ENCODE measurements at regions not wholly inside any gene's neighbourhood (a gene's known extent, or its start where the extent isn't known, plus 50 kb on each side); places are given as distances from the start of the nearest gene placed in this dataset.
"Not testable (repeated sequence)": the region's sequence is repeated elsewhere in the genome, so short reads cannot be mapped to it uniquely, and the experiment has no call there.

DNA sequence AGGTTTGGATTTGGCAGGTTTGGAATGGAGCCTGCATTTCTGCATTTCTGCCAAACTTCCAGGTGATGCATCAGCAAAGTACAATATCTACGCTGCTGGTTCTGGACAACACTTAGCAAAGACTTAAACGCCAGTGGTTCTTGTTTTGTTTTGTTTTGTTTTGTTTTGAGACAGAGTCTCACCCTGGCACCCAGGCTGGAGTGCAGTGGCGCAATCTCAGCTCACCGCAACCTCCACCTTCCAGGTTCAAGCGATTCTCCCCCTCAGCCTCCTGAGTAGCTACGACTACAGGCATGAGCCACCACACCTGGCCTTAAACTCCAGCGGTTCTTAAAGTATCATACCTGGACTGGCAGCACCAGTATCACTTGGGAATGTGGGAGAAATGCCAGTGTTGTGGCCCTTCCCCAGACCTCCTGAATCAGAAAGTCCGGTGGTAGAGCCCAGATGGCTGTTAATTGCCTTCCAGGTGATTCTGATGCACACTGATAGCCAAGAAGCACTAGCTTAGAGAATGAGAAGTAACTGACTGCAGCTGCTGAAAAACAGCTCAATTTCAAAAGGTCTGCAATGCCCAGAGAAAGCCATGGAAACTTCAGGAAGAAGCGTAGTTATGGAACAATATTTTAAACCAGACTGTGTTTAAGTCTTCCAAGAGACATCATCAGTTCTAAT is 114.8 kb upstream of the FOXN3 start:
- DNase-seq (ENCODE audit: low spot score): peak; percentile 56

DNA sequence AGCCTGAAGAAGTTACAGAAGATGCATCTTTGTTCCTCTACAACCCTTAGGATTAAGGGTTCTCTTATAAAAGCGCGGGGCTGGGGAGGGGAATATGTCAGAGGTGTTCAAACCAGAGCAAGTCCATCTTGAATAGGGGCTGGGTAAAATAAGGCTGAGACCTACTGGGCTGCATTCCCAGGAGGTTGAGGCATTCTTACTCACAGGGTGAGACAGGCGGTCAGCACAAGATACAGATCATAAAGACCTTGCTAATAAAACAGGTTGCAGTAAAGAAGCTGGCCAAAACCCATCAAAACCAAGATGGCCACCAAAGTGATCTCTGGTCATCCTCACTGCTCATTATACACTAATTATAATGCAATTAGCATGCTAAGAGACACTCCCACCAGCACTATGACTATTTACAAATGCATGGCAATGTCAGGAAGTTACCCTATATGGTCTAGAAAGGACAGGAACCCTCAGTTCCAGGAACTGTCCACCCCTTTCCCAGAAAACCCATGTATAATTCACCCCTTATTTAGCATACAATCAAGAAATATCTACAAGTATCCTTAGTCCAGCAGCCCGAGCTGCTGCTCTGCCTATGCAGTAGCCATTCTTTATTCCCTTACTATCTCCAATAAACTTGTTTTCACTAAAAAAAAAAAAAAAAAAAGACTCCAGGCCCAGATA is 108.1 kb upstream of the FOXN3 start:
- no peak for DNase-seq (ENCODE audit: low spot score)

- DNase-seq (ENCODE audit: low spot score): no peak
These were observed 107.4 kb upstream of the FOXN3 start for GRCh38 chr14:89524412-89524811.

GRCh38 chr14:89521988-89522387 is 105.0 kb upstream of the FOXN3 start:
- no peak for DNase-seq (ENCODE audit: low spot score)

DNA sequence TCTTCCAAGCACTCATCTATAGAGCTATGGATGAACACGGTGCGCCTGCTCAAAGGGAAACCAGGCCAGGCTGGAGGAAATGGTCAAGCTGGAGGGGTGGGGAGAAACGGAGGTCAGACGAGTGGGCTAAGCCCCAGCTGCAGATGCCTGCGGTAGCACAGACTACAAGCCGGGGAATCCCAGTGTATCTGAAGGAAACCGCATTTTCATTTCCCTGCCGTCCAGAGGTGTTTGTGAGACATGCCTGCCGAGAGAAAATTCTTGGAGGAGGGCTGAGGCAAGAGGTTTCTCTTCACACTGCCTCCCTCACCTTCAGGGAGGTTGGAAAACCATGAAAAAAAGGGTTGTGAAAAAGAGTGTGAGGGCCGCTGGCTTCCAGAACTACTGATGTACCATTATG is 102.0 kb upstream of the FOXN3 start:
- no peak for DNase-seq (ENCODE audit: low spot score)

DNA sequence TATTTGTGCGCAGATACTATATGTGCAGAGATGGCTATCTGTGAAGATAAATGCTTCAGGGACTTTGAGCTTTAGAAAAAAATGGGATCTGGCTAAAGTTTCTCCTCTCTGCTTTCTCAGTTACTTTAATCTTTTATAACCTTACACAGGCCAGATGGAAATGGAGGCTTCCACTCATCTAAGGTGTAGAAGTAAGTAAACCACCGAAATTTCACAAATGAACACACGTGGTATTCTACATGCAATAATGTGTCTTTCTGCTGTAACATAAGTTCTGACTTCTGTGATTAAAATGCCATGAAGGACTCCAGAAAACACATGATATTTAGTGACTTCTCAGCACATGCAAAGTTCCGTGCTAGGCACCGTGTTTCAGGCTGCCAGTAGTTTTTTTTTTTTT is 99.1 kb upstream of the FOXN3 start:
- no peak for DNase-seq (ENCODE audit: low spot score)

- no peak for DNase-seq (ENCODE audit: low spot score)
These were observed 97.6 kb upstream of the FOXN3 start for GRCh38 chr14:89514601-89515000.

DNA sequence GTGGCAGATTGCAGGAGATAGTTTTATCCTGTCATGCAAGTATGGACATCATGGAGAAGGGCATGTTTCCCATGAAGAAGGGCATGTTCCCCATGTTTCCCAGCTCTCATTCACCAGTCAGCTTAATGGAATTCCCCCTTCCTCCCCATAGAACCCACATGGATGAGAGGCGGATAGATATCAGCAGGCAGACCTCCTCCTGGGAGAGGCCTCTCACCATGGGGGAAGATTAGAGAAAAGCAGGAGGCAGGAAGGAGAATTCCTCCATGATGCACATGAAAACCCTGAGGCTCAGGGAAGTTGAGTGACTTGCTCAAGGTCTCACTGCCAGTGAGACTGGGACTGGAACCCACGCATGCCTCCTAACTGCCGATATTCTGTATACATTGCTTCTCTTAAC is 92.9 kb upstream of the FOXN3 start:
- no peak for DNase-seq (ENCODE audit: low spot score)

GRCh38 chr14:89508863-89509262 is 91.8 kb upstream of the FOXN3 start:
- no peak for DNase-seq (ENCODE audit: low spot score)

GRCh38 chr14:89507926-89508460 is 91.0 kb upstream of the FOXN3 start:
- DNase-seq (ENCODE audit: low spot score): no peak

DNA sequence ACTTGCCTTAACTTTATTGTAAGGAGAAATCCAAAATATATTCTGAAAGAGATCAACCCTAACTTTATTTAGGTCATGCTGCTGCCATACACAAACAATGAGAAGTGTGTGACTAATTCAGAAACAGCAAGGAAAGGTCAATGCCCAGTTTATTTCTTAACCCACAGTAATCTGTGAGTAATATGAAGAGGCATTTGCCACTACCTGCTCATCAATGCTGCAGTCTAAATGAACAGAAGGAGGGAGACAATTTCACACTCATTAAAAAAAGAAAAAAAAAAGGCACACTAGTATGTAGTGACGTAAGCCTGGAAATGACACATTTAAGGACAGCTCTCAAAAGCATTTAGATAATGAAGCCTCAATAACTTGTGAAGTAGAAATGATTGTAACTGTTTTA is 90.5 kb upstream of the FOXN3 start:
- no peak for DNase-seq (ENCODE audit: low spot score)

DNA sequence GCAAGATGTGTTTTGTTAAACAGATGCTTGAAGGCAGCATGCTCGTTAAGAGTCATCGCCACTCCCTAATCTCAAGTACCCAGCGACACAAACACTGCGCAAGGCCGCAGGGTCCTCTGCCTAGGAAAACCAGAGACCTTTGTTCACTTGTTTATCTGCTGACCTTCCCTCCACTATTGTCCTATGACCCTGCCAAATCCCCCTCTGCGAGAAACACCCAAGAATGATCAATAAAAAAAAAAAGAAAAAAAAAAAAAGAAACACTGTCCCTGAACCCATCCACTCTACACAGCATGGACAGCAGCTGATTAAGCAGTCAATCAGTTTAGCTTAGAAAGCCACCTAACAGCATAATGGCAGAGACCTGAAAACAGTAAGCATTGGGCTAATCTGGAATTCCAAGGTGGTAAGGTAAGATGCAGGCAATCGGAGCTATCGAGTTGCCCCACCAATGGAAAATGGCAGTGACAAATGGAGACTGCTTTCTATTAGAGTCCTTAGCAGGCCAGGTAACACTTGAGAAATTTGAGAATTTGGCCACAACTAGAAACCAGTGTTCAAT is 89.9 kb upstream of the FOXN3 start:
- DNase-seq (ENCODE audit: low spot score): not testable (repeated sequence)

GRCh38 chr14:89504602-89505313 is 87.7 kb upstream of the FOXN3 start:
- DNase-seq (ENCODE audit: low spot score): no peak

DNA sequence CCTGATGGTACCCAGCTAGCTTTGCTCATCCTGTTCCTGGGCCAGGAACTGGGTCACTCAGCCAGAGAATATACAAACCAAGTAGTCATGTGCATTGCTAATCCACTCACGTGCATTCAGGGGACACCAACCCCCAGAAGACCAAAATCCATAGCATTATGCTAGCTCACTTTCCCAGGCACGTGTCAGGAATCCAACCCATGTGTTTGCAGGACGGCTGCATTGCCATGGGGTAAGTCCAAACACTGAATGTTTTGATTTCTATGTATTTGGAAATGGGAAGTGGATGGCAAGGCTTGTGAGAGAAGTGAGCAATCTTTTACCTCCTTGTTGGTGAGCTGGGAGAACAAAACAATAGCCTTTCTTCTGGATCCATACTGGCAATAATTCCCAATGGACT is 87.1 kb upstream of the FOXN3 start:
- DNase-seq (ENCODE audit: low spot score): peak; percentile 31

GRCh38 chr14:89503431-89503996 is 86.5 kb upstream of the FOXN3 start:
- DNase-seq (ENCODE audit: low spot score): peak; percentile 37

DNA sequence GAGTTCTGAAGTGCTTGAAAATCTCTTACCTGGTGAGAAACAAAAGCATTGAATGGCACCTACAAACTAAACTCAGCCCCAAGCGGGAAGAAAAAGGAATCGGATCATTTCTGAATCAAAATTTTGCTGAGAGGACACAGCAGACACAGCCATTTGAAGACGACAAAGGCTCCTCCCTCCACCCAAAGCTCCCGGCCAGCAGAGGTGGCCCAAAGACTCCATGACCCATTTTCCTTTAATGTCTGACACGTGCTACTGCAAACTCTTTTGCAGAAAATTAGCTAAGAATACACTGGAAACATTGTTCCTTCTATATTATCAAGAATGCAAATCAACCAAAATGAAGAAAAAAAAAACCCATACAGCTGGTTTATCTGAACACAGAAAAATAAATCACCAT is 85.9 kb upstream of the FOXN3 start:
- DNase-seq (ENCODE audit: low spot score): peak; percentile 51

DNA sequence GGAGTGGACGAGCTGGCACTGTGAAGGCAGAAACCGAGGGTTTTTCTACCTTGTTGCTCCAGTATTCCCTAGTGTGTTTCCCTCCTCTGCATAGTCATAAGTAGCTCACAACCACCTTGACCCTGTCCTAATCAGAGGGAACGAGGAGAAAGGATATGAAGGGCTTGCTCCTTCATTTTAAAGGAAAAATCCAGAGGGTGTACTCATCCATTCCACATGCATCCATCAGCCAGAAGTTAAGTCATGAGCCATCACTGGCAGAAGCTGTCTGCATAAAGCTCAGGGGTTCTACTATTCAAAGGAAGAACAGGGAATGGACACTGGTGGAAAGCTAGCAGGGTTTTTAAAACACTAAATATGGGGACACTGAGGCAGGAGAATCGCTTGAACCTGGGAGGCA is 84.3 kb upstream of the FOXN3 start:
- no peak for DNase-seq (ENCODE audit: low spot score)

DNA sequence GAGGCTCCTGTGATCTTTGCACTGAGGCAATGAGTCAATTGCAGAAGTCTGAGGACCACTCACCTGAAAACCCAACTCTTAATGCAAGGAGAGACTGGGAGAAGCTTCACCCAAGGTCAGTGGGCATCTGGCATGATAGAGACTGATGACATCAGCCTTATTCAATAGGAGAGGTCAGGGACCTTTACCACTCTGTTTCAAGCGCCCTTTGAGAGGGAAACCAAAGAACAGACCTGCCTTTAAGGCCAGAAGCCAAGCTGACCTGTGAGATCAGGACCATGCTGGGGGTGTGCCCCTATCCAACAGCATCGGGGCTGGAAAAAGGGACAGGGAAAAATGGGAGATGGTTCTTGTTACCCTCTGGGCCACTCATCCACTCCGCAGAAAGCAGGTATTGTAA is 83.3 kb upstream of the FOXN3 start:
- no peak for DNase-seq (ENCODE audit: low spot score)

GRCh38 chr14:89498878-89499277 is 81.8 kb upstream of the FOXN3 start:
- no peak for DNase-seq (ENCODE audit: low spot score)

DNA sequence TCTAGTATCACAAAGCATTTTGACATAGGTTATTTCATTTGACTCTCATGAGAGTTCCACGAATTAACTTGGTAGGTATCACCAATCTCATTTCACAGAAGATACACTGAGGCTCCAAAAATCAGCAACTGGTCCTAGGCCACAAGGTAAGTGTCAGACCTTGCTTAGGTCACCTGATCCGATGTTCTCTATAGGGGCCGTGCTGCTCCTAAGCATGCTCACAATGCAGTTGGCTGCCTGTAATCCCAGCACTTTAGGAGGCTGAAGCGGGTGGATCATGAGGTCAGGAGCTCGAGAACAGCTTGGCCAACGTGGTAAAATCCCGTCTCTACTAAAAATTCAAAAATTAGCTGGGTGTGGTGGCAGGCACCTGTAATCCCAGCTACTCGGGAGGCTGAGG is 78.7 kb upstream of the FOXN3 start:
- DNase-seq (ENCODE audit: low spot score): no peak

DNA sequence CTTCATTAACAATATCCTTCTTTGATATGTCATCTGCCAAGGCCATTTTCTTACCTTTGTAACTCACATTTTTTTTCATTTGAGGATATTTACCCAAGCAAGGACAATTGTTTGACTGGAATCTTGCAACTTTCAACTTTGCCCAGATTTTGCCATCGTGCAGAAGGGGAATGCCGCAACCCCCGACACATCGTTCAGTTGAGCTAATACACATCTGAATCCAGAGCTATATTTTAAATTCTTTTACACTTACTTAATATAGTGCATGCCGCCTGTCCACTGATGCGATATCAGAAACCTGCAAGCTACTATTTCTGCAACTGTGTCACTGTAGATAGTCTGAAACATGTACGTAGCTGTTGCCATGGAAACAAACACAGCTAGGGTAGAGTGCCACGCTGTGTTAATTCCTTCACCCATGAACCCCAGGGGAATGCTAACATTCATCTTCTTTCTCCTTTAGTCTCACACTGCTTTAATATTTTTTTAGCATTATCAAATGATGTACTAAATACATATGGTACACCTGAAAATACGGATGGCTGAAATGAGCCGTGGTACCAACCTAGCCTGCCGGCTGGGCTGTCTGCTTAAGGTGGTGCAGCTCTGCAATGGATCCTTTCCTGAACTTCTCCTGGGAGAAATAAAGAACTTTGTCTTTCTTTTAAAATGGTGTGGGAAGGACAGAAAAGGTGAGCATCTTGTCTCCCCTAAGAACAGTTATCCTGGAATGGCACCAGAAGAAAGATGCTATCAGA is 77.0 kb upstream of the FOXN3 start:
- DNase-seq (ENCODE audit: low spot score): peak; percentile 89

GRCh38 chr14:89493406-89493805 is 76.4 kb upstream of the FOXN3 start:
- DNase-seq (ENCODE audit: low spot score): peak; percentile 63

Measured in cerebellar cortex (tissue), 1 donor.